Thyroid gland (tissue), 4 donors: ENCODE measurements at regions not wholly inside any gene's neighbourhood (a gene's known extent, or its start where the extent isn't known, plus 50 kb on each side); places are given as distances from the start of the nearest gene placed in this dataset.

Experiments
- POLR2A ChIP-seq, 2 donors: fragments of 450-650 bp; IDR thresholded peaks; one replicate each; pipeline ENCODE4 v1.6.1; 2017; ENCODE audit warnings: antibody characterized with exemption in 2 of 2, mild to moderate bottlenecking in 2 of 2, moderate library complexity in 1 of 2
- TF ChIP-seq, protein P1 (sequence below), 6 experiments: fragments of 200-600 bp in 3 of 6; fragments of 450-650 bp in 3 of 6; sonication (generic) in 3 of 6; IDR thresholded peaks; one replicate each; pipeline ENCODE4 v1.5.1; 2016 to 2019; ENCODE audit warnings: antibody characterized with exemption in 6 of 6, mild to moderate bottlenecking in 2 of 6, inconsistent platforms in 1 of 6, moderate library complexity in 1 of 6

DNA sequence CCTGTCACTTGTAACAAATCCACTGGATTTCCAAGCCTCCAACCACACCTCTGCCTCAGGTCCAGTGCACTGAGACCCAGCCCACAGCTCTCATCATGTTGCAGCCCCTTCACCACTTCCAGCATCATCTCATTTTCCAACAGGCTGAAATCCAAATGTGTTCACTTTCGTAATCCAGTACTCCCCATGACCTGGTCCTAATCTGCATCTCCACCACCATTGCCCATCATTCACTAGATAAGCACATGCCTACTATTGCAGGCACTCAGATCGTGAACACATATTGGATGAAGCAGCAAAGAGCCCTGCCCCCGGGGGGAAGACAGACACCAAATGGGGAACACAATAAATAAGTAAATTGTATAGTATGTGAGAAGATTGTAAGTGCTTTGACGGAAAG lies 76.1 kb upstream of the INSIG1 start:
- no peak for TF ChIP-seq POLR2A (IDR thresholded peaks at IDR 0.05)
- TF ChIP-seq, protein P1, sequence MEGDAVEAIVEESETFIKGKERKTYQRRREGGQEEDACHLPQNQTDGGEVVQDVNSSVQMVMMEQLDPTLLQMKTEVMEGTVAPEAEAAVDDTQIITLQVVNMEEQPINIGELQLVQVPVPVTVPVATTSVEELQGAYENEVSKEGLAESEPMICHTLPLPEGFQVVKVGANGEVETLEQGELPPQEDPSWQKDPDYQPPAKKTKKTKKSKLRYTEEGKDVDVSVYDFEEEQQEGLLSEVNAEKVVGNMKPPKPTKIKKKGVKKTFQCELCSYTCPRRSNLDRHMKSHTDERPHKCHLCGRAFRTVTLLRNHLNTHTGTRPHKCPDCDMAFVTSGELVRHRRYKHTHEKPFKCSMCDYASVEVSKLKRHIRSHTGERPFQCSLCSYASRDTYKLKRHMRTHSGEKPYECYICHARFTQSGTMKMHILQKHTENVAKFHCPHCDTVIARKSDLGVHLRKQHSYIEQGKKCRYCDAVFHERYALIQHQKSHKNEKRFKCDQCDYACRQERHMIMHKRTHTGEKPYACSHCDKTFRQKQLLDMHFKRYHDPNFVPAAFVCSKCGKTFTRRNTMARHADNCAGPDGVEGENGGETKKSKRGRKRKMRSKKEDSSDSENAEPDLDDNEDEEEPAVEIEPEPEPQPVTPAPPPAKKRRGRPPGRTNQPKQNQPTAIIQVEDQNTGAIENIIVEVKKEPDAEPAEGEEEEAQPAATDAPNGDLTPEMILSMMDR (IDR thresholded peaks at IDR 0.05), result no peak
